ENCODE measurements at regions not wholly inside any gene's neighbourhood (a gene's known extent, or its start where the extent isn't known, plus 50 kb on each side); places are given as distances from the start of the nearest gene placed in this dataset.

DNA sequence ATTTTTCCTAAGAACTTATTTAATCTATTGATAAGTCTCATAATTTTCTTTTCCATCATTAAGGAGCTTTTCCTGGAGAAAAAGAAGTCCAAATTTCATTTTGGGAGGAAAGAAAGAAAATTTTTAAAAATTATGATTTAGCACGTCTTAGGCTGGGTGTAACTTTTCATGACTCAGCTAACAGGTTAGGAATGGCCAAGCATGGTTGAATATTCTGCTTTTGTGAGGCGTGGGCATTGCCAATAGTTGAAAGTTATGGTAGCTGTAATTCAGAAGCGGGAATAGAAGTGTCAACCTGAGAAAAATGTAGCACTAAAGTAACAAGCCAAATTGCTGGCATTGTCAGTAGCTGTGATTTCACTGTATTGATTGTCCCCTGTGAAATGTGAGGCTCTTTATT is 77.2 kb upstream of the ARID1B start:
- TF ChIP-seq, protein P1, sequence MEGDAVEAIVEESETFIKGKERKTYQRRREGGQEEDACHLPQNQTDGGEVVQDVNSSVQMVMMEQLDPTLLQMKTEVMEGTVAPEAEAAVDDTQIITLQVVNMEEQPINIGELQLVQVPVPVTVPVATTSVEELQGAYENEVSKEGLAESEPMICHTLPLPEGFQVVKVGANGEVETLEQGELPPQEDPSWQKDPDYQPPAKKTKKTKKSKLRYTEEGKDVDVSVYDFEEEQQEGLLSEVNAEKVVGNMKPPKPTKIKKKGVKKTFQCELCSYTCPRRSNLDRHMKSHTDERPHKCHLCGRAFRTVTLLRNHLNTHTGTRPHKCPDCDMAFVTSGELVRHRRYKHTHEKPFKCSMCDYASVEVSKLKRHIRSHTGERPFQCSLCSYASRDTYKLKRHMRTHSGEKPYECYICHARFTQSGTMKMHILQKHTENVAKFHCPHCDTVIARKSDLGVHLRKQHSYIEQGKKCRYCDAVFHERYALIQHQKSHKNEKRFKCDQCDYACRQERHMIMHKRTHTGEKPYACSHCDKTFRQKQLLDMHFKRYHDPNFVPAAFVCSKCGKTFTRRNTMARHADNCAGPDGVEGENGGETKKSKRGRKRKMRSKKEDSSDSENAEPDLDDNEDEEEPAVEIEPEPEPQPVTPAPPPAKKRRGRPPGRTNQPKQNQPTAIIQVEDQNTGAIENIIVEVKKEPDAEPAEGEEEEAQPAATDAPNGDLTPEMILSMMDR (IDR thresholded peaks at IDR 0.05): no peak
- TF ChIP-seq POLR2AphosphoS5 (IDR thresholded peaks at IDR 0.05) (no peak), POLR2A (IDR thresholded peaks at IDR 0.05) (no peak)

Data from stomach (tissue), 4 donors.